ENCODE measurements at regions not wholly inside any gene's neighbourhood (a gene's known extent, or its start where the extent isn't known, plus 50 kb on each side); places are given as distances from the start of the nearest gene placed in this dataset.

- Histone ChIP-seq H3K27ac (no peak overlapping the region), H3K4me1 (no peaks in the 10 kb centered on the region), H3K9me3 (no peaks in the 10 kb centered on the region), H3K27me3 (no peaks in the 10 kb centered on the region), H3K4me3 (no peak overlapping the region), H3K36me3 (no peaks in the 10 kb centered on the region)
- no peak for DNase-seq
- intact Hi-C loops (cut with DNase I; ENCODE audit: low total_unique reads), result no loop called here
- no peak for TF ChIP-seq CTCF (IDR thresholded peaks at IDR 0.05)
- TF ChIP-seq POLR2A (IDR thresholded peaks at IDR 0.05), result no peak
Measured at GRCh38 chr5:124606543-124606942, 139.9 kb downstream of the ZNF608 start.

GRCh38 chr5:124606093-124606492 lies 140.3 kb downstream of the ZNF608 start:
- no peak overlapping the region for H3K27ac ChIP-seq
- no peaks in the 10 kb centered on the region for H3K9me3 ChIP-seq
- intact Hi-C loops (cut with DNase I; ENCODE audit: low total_unique reads), result no loop called here
- no peak for TF ChIP-seq POLR2A (IDR thresholded peaks at IDR 0.05)
- no peaks in the 10 kb centered on the region for H3K36me3 ChIP-seq
- H3K4me1 ChIP-seq, result no peaks in the 10 kb centered on the region
- no peaks in the 10 kb centered on the region for H3K27me3 ChIP-seq
- DNase-seq, result no peak
- no peak overlapping the region for H3K4me3 ChIP-seq

- no peaks in the 10 kb centered on the region for H3K27me3 ChIP-seq
- DNase-seq, result peak; percentile 40 to 50
- H3K36me3 ChIP-seq, result no peaks in the 10 kb centered on the region
- no peaks in the 10 kb centered on the region for H3K9me3 ChIP-seq
- no peak for TF ChIP-seq CTCF (IDR thresholded peaks at IDR 0.05)
- TF ChIP-seq POLR2A (IDR thresholded peaks at IDR 0.05), result no peak
- H3K4me1 ChIP-seq, result no peaks in the 10 kb centered on the region
- peak overlapping the region in 1 of 2 donors; percentile 11 for H3K27ac ChIP-seq
- H3K4me3 ChIP-seq, result no peak overlapping the region
- intact Hi-C loops (cut with DNase I; ENCODE audit: low total_unique reads), result no loop called here
Measured at GRCh38 chr5:124605541-124605940, 140.9 kb downstream of the ZNF608 start.

GRCh38 chr5:124604419-124604818 lies 142.0 kb downstream of the ZNF608 start:
- intact Hi-C loops (cut with DNase I; ENCODE audit: low total_unique reads), result no loop called here
- TF ChIP-seq POLR2A (IDR thresholded peaks at IDR 0.05) (no peak), CTCF (IDR thresholded peaks at IDR 0.05) (no peak)
- no peaks in the 10 kb centered on the region for H3K27me3 ChIP-seq
- no peaks in the 10 kb centered on the region for H3K36me3 ChIP-seq
- no peaks in the 10 kb centered on the region for H3K9me3 ChIP-seq
- DNase-seq, result no peak
- H3K27ac ChIP-seq, result no peak overlapping the region
- no peaks in the 10 kb centered on the region for H3K4me1 ChIP-seq
- H3K4me3 ChIP-seq, result no peak overlapping the region

GRCh38 chr5:124602925-124603650 lies 143.4 kb downstream of the ZNF608 start:
- DNase-seq, result no peak
- H3K36me3 ChIP-seq, result no peaks in the 10 kb centered on the region
- no peaks in the 10 kb centered on the region for H3K27me3 ChIP-seq
- H3K4me1 ChIP-seq, result no peaks in the 10 kb centered on the region
- intact Hi-C loops (cut with DNase I; ENCODE audit: low total_unique reads), result no loop called here
- TF ChIP-seq POLR2A (IDR thresholded peaks at IDR 0.05), result no peak
- no peak overlapping the region for H3K4me3 ChIP-seq
- no peaks in the 10 kb centered on the region for H3K9me3 ChIP-seq
- no peak overlapping the region for H3K27ac ChIP-seq

- no peaks in the 10 kb centered on the region for H3K36me3 ChIP-seq
- no peaks in the 10 kb centered on the region for H3K9me3 ChIP-seq
- TF ChIP-seq CTCF (IDR thresholded peaks at IDR 0.05), result no peak
- no peak for TF ChIP-seq POLR2A (IDR thresholded peaks at IDR 0.05)
- intact Hi-C loops (cut with DNase I; ENCODE audit: low total_unique reads), result no loop called here
- DNase-seq, result no peak
- H3K27me3 ChIP-seq, result no peaks in the 10 kb centered on the region
- H3K4me3 ChIP-seq, result no peak overlapping the region
- peak overlapping the region in 1 of 2 donors; percentile 18 for H3K27ac ChIP-seq
- H3K4me1 ChIP-seq, result no peaks in the 10 kb centered on the region
Measured at GRCh38 chr5:124599028-124599973, 147.1 kb downstream of the ZNF608 start.

All from uterus (tissue), 3 donors.